SIG-M5 treated with dmso at 0.1 percent for 504 hours (cell line): ENCODE measurements at regions not wholly inside any gene's neighbourhood (a gene's known extent, or its start where the extent isn't known, plus 50 kb on each side); places are given as distances from the start of the nearest gene placed in this dataset.

Experiments
- DNase-seq: peaks from one replicate; lab custom pipeline; 2025; ENCODE audit not compliant: unreplicated experiment; lab: John Stamatoyannopoulos, UW

DNA sequence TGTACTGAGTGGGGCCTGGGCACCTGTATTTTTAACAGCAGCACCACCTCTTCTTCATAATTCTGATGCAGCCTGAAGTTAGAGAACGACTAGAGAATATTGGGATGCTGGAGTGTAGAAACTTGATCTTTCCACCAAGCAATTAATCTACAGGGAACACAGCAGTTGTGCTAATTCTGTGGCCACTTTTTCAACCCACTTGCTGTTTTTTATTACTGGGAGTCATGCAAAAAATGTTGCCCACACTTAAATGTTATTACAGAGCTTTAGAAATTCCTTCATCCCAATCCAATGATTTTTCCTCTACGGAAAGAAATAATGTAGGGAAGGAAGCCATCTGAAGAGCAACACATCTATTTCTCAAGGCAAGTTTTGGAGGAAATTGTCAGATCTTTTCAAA, 190.9 kb upstream of the TUT7 start:
- no peak for DNase-seq

DNA sequence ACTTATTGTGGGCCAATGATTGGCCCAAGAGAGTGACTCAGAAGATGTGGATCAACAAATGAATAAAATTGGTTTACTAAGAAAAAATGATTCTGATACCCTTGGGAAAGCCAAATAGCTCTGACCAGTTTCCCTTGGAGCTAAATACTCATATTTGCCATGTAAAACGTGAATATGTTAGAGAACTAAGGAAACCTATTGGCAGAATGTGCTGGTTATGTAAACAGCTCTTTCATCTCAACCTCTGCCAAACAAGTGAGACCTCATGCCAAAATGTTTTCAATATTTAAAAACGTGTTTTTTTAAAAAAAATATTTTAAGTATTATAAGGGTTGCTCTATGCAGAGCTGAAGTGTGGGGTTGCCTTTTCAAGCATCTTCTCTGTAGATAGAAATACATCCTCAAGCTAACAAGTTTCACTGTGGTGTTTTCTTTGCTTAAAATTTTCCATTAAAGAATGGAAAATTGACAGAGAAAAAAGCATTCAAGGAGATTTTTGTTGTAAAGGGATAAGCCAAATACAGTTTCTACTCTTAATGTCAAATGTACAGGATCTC, 186.9 kb upstream of the TUT7 start:
- no peak for DNase-seq

- DNase-seq, result no peak
Measured at GRCh38 chr9:86535406-86535915, 181.3 kb upstream of the TUT7 start.

GRCh38 chr9:86534572-86535258, 180.5 kb upstream of the TUT7 start:
- DNase-seq, result no peak

GRCh38 chr9:86531971-86532640, 177.9 kb upstream of the TUT7 start:
- DNase-seq, result no peak

DNA sequence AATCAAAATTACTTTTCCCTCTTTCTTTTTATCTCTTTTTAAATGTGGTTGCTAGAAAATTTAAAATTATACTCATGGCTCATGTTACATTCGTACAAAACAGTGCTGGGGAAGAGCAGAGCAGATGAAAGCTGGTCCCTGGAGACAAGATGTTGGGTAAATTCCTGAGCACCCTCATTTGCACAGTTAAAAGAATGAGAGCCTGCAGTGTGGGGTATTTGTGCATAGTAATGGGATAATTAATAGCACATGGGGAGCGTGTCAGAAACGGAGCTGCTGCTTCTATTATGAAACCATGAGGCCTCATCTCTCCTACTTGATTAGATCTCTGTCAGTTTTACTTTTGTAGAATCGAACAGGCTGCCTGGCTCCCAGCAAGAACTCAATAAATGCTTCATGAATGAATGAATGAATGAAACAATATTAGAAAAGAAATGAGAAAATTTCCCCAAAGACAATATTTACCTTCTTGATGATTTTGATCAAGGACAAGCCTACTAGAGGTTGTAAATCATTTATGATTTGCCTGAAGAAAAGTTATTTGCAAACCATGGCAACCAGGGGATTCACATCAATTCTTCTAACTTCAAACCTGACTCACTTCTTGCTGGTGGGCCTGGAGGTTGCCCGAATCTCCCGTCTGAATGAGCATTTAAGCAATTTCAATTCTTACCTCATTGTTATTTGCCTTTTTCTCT, 177.2 kb upstream of the TUT7 start:
- no peak for DNase-seq

- no peak for DNase-seq
Measured at GRCh38 chr9:86529496-86530275, 175.5 kb upstream of the TUT7 start.

GRCh38 chr9:86526021-86526420, 171.8 kb upstream of the TUT7 start:
- DNase-seq, result no peak

DNA sequence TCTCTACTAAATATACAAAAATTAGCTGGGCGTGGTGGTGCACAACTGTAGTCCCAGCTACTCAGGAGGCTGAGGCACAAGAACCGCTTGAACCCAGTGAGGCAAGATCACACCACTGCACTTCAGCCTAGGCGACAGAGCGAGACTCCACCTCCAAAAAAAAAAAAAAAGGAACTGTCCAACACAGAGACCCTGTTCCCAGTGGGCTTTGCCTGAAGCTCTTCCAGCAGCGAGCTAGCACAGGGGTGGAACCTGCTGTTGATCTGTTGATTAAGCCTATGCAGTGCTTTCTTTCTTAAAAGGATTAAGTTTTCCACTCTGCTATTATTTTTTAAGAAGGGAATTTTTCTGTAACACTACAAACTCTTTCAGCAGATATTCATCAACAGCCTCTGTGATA, 171.0 kb upstream of the TUT7 start:
- DNase-seq, result no peak

- DNase-seq, result no peak
Measured at GRCh38 chr9:86521977-86522376, 167.8 kb upstream of the TUT7 start.

GRCh38 chr9:86521322-86521721, 167.1 kb upstream of the TUT7 start:
- no peak for DNase-seq

GRCh38 chr9:86519066-86519615, 164.9 kb upstream of the TUT7 start:
- DNase-seq, result no peak

DNA sequence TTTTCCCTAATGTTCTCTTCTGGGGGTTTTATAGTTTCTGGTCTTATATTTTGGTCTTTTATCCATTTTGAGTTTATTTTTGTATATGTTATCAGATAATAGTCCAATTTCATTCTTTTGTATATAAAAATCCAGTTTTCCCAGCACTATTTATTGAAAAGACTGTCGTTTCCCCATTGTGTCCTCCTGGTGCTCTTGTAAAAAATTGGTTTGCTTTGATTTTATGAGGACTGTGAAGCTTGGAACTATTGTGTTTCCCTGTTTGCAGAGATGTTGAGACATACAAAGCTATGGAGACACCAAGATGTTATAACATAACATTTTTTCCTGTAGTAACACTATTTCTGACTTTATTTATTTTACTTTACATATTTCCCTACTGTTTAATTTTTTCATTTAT, 163.3 kb upstream of the TUT7 start:
- DNase-seq, result no peak

- no peak for DNase-seq
Measured at GRCh38 chr9:86516564-86516963, 162.4 kb upstream of the TUT7 start.

DNA sequence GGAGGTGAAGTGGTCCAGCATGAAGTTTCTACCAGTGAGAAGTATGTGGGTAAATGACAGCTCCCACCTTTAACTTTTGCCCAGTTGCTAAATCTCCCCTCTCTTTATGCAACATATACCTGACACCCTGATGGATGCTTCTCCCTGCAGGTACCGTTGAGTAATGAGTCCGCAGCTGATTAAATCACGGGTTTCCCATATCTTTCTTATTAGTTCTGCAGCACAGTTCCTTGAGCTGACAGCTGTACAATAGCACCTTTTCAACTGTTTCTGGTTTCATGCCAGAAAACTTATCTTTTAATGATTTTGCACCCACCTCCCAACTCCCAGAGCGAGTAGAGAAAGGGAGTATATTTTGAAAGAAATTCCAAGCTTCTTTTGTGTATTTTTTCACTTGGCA, 161.0 kb upstream of the TUT7 start:
- DNase-seq, result no peak

DNA sequence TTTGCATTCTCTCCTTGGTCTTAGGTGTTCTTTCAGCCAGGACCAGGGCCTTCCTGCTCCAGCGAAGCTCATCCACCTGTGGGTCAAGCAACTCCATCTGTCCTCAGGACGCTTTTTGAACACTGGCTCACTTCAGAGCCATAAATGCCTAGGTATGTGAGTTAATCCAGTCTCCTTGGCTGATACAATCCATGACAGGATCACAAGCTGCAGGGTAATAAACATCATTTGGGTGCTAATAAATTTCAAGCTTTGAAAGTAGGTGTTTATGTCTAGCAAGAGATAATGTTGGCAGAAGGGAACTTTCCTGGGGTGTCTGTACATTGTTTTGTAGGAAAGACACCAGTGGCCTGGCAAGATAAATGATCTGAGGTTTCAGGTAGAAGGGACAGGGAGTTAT, 159.2 kb upstream of the TUT7 start:
- no peak for DNase-seq

GRCh38 chr9:86512929-86513328, 158.7 kb upstream of the TUT7 start:
- DNase-seq, result no peak

- no peak for DNase-seq
Measured at GRCh38 chr9:86511614-86512360, 157.6 kb upstream of the TUT7 start.

GRCh38 chr9:86508208-86508903, 154.1 kb upstream of the TUT7 start:
- DNase-seq, result no peak
